Adrenal gland (tissue), 9 donors: ENCODE measurements at regions not wholly inside any gene's neighbourhood (a gene's known extent, or its start where the extent isn't known, plus 50 kb on each side); places are given as distances from the start of the nearest gene placed in this dataset.
A peak's percentile ranks its signal among the peaks of the same experiment; 100 is the strongest.

ENCODE experiments used
- DNase-seq, 7 donors: peaks; one replicate each; pipeline ENCODE4 v3.0.0-alpha.2; 2019 to 2020
- H3K27ac ChIP-seq, 5 donors: fragments of 200-600 bp; sonication (generic) in 4 of 5; 1 replicate in 3 of 5; 2 replicates in 2 of 5; pipeline versions ENCODE4 v1.5.1 to v1.8.0; 2016 to 2020; ENCODE audit warnings: mild to moderate bottlenecking in 1 of 5
- H3K27me3 ChIP-seq: fragments of 200-600 bp; 2 replicates; pipeline ENCODE4 v1.8.0; 2021
- H3K36me3 ChIP-seq, 2 donors: fragments of 200-600 bp; replicated peaks in 1 of 2; 1 replicate in 1 of 2; 2 replicates in 1 of 2; pipeline versions ENCODE4 v1.5.1 to v1.8.0; 2018 to 2022
- H3K4me1 ChIP-seq, 2 donors: fragments of 200-600 bp; replicated peaks in 1 of 2; 1 replicate in 1 of 2; 2 replicates in 1 of 2; pipeline versions ENCODE4 v1.5.1 to v1.8.0; 2018 to 2021
- H3K4me3 ChIP-seq, 4 donors: fragments of 200-600 bp; sonication (generic) in 3 of 4; one replicate each; pipeline ENCODE4 v1.5.1; 2016 to 2018
- H3K9me3 ChIP-seq, 3 donors: fragments of 200-600 bp; sonication (generic) in 1 of 3; replicated peaks in 1 of 3; 1 replicate in 2 of 3; 2 replicates in 1 of 3; pipeline versions ENCODE4 v1.5.1 to v1.8.0; 2016 to 2021
- CTCF ChIP-seq, 6 experiments: fragments of 450-650 bp in 4 of 6; fragments of 200-600 bp in 2 of 6; sonication (generic) in 1 of 6; IDR thresholded peaks; 1 replicate in 5 of 6; 2 replicates in 1 of 6; pipeline versions ENCODE4 v1.5.1 to v1.8.0; 2016 to 2021; ENCODE audit warnings: antibody characterized with exemption in 6 of 6, mild to moderate bottlenecking in 2 of 6, moderate library complexity in 1 of 6
- POLR2A ChIP-seq, 2 donors: fragments of 450-650 bp; IDR thresholded peaks; one replicate each; pipeline ENCODE4 v1.6.1; 2017; ENCODE audit warnings: antibody characterized with exemption in 2 of 2, mild to moderate bottlenecking in 2 of 2, moderate library complexity in 1 of 2
- WGBS, 4 donors: extraction: QIAGEN DNeasy Blood & Tissue Kit in 2 of 4; methylation state at CpG; one replicate each; pipeline versions ENCODE4 v1.1.5 to v1.1.7; 2013 to 2017; 5-methylcytosine and 5-hydroxymethylcytosine counted together
- intact Hi-C, 2 donors: fragments of 100-400 bp; cut with DNase I; formaldehyde crosslinking; loops; one replicate each; pipeline versions ENCODE4 v1.14.1 to v1.15.0; 2022 to 2023
- donor health status: healthy with polysubstance abuse.
- donor health status: Bipolar disorder and iron deficiency.
- donor health status: DM: yes; HTN: yes; CAD: no.
- donor health status: DM: no; HTN: no; CAD: no.
- donor health status: DM: no; HTN: no; CAD: no.

DNA sequence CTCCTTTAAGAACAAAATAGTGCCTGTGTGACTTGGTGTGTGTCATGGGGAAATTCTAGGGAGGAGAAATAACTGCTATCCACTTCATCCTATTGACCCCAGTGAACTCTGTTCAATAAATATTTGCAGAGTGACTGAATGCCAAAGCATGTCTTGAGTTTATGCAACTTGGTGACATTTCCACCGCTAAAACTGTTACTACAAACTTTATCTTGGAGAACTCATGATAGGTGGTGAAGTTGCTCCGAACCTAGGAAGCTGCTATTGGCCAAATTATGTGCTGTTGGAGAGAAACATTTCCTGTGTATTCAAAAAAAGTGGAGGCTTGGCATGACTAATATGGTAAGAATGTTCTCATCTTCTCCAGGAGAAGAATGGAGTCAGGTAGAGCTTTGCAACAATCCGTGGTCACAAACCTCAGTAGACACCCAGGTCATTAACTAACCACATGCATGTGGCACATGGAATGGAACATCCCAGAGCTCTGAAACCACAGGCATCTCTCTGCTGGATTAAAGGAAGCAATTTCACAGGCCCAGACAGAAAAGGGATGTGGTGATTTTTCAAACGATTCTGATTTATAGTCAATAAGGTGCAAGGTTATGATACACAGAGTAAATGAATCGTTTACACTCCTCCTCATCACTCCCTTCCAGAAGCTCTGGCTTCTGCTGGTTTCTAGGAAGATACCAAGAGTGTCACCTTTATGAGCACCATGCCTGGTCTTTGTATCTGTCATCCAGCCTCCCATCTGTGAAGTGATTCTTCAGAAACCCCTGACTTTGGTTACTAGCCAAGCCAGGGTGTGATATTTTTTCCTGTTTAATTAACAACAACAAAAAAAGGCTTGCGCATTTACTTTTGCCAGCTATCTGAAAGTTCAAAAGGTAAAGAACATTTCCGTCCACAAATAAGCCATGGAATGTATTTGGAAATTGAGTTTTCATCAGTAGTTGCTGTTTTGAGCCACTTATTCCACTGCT lies 361.1 kb downstream of the TGFB2 start:
- no peak for DNase-seq
- 42 to 57% (median 57%) methylated on average over 7 of the region's 7 CpGs for WGBS, 4 donors
- no peak for TF ChIP-seq CTCF (IDR thresholded peaks at IDR 0.05)
- no peak for TF ChIP-seq POLR2A (IDR thresholded peaks at IDR 0.05)

GRCh38 chr1:218711001-218711400 lies 365.9 kb downstream of the TGFB2 start:
- H3K4me1 ChIP-seq: no peaks in the 10 kb centered on the region
- no peak for TF ChIP-seq POLR2A (IDR thresholded peaks at IDR 0.05)
- TF ChIP-seq CTCF (IDR thresholded peaks at IDR 0.05): no peak
- H3K36me3 ChIP-seq: no peaks in the 10 kb centered on the region
- no peak overlapping the region for H3K27ac ChIP-seq
- no peaks in the 10 kb centered on the region for H3K27me3 ChIP-seq
- no peaks in the 10 kb centered on the region for H3K9me3 ChIP-seq
- intact Hi-C loops: no loop called here
- H3K4me3 ChIP-seq: no peak overlapping the region
- 44 to 79% (median 64%) methylated on average over 1 of the region's 1 CpG for WGBS, 4 donors
- DNase-seq: no peak

More for the DNA sequence above, 361.1 kb downstream of the TGFB2 start:
- H3K36me3 ChIP-seq: no peaks in the 10 kb centered on the region
- no peaks in the 10 kb centered on the region for H3K4me1 ChIP-seq
- H3K27ac ChIP-seq: peak overlapping the region in 1 of 5 donors; percentile 49
- H3K4me3 ChIP-seq: no peak overlapping the region
- intact Hi-C loops: no loop called here
- H3K9me3 ChIP-seq: no peaks in the 10 kb centered on the region
- H3K27me3 ChIP-seq: no peaks in the 10 kb centered on the region

DNA sequence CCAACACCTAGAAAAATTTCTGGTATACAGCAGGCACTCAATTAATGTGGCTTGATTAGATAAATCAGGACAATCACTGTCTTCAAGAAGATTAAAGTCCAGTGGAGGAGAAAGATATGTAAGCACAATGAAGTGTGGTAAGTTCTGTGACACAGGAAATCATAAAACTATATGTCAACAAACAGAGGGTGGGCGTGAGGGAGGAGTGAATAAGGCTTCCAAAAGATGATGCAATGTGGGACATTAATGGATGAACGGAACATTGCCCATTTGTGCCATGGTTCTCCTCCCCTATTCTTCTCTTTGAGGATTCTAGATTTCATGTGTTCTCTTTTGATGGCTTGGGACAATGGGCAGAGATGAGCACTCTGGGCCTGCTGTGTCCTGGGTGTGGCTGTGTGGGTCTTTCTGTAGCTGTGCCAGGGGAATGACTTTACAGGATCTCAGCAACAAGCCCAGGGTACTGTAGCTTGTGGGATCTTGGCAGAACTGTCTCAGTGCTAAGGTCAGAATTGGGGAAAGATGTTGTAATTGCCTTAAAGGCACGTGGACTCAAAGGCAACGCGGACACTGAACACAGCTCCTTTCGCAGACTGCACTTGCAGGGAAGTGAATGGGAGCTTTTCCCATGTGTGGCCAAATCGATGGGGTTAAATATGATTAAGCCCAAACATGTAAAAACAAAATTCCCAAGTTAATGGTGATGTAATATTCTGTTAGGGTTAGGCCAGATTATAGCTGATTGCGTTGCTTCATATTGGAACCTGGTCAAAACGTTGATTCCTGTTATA lies 366.9 kb downstream of the TGFB2 start:
- no peaks in the 10 kb centered on the region for H3K9me3 ChIP-seq

More for the DNA sequence above, 366.9 kb downstream of the TGFB2 start:
- intact Hi-C loops: no loop called here
- Histone ChIP-seq H3K27ac (no peak overlapping the region), H3K27me3 (no peaks in the 10 kb centered on the region), H3K4me3 (no peak overlapping the region), H3K4me1 (no peaks in the 10 kb centered on the region), H3K36me3 (no peaks in the 10 kb centered on the region)
- TF ChIP-seq CTCF (IDR thresholded peaks at IDR 0.05) (no peak), POLR2A (IDR thresholded peaks at IDR 0.05) (no peak)
- 78 to 84% (median 81%) methylated on average over 9 of the region's 9 CpGs for WGBS, 4 donors
- DNase-seq: no peak
